ENCODE measurements at regions not wholly inside any gene's neighbourhood (a gene's known extent, or its start where the extent isn't known, plus 50 kb on each side); places are given as distances from the start of the nearest gene placed in this dataset.
A peak's percentile ranks its signal among the peaks of the same experiment; 100 is the strongest.
"Not testable (repeated sequence)": the region's sequence is repeated elsewhere in the genome, so short reads cannot be mapped to it uniquely, and the experiment has no call there.

DNA sequence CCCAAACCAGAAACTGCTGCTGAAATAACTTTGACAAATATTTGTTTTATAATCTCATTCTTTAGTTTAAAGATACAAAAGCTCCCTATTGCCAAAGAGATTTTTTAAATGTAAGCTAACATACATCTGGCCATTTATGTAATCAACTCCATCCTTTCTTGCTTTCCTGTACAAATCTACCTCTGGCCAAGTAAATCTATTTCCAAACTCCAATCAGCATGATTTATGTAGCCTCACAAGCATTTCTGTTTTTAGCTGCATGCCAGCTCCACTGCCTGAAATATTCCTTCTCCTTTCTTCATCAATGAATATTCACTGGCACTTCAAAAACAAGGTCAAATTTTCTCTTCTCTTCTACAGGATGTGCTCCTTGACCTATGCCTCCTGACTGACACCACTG is 80.0 kb downstream of the SHOX2 start:
- no peak for DNase-seq

DNA sequence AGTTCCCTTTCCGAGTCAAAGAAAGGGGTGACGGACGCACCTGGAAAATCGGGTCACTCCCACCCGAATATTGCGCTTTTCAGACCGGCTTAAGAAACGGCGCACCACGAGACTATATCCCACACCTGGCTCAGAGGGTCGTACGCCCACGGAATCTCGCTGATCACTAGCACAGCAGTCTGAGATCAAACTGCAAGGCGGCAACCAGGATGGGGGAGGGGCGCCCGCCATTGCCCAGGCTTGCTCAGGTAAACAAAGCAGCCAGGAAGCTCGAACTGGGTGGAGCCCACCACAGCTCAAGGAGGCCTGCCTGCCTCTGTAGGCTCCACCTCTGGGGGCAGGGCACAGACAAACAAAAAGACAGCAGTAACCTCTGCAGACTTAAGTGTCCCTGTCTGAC is 86.3 kb downstream of the SHOX2 start:
- DNase-seq: not testable (repeated sequence)

DNA sequence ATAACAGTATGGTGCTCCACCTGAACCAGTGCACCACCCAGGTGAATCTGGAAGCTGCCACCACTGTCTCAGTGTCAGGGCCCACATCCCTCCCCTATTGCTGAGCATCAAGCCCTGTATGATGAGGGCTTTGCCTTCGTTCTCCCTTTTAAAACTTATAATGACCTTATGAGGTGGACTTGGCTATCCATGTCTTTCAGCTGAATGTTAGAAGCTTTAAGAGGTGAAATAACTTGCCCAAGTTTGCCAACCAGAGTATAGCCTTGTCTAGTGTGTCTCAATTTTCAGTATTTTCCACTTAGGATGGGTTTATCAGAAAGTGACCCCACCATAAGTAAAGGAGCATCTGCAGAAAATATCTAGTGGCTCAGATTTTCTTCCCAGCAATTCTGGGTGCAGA is 87.8 kb downstream of the SHOX2 start:
- DNase-seq: no peak

DNA sequence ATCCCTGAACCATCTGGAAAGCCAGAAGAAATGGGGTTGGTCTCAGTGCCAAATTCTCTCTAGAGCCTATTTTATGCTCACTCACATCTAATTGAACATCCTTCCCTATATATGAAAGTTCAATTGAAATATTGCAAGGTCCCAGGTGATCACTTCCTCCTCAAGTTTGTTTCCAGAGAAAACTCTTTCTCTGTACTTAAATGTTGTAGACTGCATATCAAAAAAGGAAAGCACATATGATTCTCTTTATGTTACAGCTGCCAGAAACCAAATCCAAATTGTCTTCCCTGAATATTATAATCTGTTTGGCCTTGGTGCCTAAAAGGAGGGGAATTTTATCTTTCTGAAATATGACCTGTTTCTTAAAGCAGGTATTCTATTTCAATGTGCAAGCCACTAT is 93.3 kb downstream of the SHOX2 start:
- no peak for DNase-seq

DNA sequence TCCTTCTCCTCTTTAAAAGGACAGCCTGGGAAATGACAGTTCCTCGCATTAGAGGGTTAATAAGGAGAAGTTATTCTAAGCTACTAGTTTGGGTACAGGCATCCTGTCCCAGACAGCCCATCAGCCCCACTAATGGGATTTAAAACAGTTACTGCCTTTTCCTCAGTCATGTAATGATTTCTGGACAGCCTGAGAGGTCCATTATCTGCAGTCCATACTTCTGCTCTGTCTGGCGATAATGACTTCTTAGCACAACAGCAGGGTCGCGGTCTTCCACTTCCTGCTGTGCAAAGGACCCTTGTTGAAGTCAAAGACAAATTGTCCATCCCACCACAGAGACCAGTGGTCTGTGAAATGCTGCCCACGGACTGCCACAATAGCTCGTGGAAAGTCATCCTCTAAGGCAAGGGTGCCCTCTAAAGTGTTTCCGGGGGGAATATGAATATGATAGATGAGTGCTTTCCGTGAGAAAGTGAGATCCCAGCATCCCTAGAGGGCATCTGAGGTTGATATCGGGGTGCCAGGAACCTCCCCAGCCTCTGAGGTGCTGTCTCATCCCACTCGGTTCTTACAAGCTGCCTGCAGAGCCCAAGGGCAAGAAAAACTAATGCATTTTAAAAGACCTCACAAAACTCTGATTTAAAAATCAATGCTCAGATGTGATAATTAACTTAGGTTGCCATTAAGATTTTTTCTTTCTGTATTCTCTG is 100.7 kb downstream of the SHOX2 start:
- DNase-seq: no peak

DNA sequence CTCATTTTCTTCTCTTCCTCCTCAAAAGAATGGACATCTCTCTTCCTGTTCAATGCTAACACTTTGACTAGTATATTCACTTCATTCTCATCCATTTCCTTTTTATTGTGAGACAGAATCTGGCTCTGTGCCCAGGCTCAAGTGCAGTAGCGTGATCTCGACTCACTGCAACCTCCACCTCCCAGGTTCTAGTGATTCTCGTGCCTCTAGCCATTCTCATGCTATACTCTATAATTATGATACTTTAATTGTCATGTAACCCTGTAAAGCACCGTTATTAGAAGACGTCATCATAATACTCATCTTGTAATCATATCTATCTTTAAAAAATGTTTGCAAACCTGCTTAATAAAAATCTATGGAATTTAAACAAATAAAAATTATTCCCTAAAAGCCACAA is 107.0 kb downstream of the SHOX2 start:
- peak; percentile 26 for DNase-seq

DNA sequence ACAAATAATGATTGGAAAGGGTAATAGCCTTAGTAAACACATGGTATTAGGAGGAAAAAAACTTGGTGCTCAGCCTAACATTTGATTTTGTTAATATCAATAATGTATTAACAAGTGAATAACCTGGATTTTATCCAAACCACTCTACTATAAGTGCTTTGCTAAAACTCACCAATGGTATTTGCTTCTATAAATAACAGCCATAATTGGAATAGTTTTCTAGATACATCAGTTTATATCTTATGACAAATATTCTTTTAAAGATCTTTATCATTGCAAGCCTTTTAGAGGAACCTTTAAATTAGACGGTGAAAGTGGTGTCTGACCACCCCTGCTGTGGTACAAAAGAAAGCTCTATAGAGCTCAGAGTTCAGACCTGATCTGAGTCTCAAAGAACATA is 123.9 kb downstream of the SHOX2 start:
- DNase-seq: no peak

DNA sequence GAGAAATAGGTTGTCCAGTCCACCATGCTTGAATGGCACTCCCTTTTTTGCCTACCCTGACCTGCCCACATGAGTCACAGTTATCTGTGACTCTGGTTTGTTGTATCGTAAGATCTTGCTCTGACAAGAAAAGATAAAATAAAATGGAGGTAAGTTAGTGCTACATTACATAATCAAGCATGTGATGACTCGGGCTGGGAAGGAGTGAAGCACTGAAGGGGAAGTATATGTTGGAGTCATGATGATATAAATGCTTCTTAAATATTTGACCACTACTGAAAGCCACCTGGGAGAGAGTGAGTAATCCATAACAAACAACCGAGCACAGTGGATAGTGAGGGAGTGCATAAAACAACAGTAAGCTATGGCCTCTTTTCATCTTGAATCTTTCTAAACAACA is 124.4 kb downstream of the SHOX2 start:
- no peak for DNase-seq

DNA sequence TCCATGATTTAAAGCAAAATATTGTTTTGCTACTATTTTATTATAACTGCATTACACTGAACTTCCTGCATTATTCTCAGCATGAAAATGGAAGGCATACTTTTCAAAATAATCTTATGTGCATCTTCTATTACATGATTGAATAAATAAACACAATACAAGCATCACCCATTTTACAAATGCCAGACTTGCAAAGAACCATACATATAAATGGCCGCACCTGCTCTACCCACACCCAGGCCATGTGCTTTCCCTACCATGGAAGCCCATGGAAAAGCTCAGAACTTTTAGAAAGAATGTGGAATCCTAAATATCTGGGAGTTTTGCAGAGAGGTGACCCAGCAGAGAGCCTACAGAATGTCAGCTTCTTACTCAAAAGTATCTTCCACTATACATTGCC is 127.2 kb downstream of the SHOX2 start:
- DNase-seq: no peak

DNA sequence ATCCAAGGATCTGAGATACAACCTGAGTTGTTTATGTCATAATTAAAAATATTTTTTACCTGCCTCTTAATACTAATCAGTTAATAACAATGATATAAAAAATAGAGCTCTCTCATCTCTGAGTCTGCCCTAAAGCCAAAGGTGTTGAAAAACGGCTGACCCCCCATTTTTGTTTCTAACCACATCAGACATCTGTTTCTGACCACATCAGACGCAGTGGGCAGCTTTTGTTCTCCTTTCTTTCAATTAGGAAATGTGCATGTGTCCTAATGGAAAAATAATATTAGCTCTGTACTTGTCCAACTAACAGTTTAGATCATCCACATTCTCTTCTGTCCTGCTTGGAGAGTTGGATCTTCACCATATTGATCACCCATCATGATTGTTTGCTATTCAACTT is 144.6 kb downstream of the SHOX2 start:
- no peak for DNase-seq

DNA sequence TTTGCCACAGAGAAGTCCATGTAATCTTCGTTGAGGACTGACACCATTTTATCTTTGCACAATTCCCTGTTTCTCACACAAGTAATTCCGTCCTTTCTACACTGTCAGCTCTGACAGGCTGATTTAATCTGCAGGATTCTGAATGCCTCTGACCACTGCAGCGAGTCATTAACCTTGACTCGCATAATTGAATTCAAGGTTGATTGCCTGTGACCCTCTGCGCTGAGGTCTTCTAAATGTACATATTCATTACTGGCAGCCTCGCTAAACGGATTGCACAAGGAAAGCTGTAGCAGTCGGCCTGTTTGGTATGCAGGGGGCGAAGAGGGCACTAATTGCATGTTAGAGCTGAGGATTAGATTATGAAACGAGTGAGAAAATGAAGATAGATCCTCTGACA is 147.8 kb downstream of the SHOX2 start:
- no peak for DNase-seq

DNA sequence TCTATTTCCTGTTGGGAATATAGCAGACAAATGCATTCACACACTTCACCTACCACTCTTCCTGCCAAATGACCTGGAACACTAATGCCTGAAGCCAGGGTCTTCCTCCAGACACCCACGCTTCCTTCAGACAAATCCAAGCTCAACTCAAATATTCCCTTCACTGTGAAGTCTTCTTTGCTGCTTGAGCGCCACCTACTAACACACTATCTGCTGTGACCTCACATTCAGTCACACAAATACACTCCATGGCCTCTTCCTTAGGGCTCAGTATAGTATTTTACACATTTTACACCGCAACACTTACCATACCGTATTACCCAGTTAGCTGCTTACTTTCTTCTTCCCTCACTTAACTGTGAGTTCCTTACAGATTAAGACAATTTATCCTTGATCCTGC is 149.4 kb downstream of the SHOX2 start:
- no peak for DNase-seq

DNA sequence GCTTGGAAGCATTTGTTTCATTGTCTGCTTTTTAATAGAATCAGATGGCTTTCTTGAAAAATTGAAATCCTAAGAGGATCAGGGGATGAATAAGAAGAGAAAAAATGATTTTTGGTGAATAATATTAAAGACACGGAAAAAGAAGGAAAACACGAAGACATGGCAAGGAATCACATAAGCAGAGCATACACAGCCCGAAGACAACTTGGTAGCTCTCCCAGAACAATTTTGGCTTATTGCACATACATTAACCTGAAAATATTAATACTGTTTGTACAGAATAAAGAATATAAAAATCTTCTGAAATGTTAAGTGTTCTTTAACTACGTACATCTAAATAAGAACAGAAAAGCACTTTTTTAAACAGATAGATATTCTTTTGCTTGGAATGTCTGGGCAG is 150.0 kb downstream of the SHOX2 start:
- no peak for DNase-seq

DNA sequence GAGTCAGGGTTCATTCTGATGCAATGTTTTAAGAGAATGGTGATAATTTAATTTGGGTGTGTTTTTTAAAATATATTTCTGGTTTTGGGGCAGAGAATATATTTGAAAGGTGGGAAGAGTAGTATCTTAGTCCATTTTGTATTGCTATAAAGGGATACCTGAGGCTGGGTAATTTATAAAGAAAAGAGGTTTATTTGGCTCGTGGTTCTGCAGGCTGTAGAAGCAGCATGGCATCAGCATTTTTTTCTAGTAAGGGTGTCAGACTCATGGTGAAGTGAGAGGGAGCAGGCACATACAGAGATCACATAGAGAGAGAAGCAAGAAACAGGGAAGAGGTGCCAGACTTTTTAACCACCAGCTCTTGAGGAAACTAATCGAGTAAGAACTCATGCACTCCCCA is 152.7 kb downstream of the SHOX2 start:
- DNase-seq: no peak

DNA sequence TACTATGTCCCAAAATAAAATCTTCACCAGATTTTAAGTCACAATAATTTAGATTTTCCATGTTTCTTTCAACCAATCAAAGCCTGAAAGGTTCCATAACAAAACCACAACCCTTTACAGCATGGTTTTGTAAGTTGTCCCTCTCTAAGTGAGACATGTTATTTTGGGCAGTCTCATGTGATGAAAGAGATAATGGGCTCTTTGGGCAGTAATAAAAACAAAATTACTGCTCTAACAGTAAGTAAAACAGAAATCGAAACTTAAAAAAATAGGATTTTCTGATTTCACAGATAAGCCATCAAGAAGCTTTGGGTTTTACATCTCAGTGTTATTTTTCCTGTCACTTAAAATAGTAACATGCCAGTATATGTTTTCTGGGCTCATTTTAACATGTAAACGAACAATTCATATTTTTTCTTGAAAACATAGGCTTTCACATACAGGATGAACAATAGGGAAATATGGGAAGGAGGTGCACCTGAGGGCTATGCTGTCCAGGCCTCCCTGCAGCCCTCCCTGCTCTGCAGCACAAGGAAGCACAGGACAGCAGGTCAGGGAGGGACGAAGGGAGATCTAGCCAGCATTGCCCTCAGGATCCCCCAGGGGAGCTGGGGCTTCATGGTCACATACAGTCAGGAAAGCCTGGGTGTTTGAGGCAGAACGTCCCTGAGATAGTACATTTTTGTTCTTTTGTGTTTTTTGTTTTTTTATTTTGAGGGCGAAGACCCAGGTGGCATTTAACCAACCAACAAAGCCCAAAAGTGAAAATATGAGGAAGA is 157.4 kb downstream of the SHOX2 start:
- DNase-seq: no peak

DNA sequence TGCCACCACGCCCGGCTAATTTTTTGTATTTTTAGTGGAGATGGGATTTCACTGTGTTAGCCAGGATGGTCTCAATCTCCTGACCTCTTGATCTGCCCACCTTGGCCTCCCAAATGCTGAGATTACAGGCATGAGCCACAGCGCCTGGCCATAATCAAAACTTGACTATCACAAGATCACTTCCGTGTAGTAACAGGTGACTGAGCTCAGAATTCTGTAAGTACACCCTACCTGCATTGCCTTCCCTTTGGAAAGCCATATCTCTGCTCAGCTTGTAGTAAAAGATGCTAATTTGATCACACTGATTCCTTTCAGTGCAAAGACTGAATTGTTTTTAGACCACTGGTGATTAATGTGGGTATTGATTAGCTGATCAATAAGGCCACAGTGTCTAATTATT is 167.1 kb downstream of the SHOX2 start:
- DNase-seq: no peak

DNA sequence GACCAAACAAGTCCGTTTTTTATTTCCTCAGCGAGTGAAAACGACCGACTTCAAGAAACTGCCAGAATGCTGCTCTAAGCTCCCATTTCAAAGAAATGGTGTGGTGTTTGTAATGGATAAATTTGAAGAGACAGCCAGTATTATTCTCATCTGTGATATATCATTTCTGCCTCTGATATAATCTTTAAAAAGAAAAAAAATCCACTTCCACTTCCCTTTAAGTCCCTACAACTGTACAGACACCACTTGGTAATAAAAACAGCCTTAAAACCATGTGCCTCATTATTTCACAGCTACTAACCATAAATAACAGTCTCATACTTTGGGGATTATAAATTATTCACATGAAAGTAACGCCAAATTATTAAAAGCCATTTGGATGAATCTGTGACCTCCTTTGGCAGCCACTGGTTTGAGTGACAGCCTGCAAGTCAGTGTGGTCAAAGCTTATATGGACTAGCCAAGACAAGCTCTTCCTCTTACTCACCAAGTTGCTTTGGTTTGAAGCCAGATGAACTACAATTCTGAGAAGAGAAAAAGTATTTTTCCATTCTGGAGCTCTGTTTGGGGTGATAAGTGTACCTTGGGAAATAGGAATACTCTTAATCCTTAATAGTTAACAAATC is 168.0 kb downstream of the SHOX2 start:
- no peak for DNase-seq

DNA sequence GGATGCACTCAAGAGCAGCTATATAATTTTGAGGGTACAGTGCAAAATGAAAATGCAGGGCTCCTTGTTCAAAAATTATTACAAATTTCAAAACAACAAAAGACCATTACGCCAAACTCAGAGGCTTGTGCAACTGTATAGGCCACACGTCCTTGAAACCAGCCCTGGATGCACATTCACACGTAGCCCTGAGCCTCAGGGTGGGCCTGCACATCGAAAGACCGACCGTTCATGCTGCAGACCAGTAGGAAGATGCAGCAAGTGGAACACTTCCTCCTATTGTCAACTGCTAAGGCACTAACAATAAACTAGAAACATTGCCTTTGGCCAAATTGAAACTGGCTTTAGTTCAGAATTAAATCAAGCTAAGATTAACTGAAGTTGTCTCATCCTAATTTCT is 174.7 kb downstream of the SHOX2 start:
- DNase-seq: no peak

DNA sequence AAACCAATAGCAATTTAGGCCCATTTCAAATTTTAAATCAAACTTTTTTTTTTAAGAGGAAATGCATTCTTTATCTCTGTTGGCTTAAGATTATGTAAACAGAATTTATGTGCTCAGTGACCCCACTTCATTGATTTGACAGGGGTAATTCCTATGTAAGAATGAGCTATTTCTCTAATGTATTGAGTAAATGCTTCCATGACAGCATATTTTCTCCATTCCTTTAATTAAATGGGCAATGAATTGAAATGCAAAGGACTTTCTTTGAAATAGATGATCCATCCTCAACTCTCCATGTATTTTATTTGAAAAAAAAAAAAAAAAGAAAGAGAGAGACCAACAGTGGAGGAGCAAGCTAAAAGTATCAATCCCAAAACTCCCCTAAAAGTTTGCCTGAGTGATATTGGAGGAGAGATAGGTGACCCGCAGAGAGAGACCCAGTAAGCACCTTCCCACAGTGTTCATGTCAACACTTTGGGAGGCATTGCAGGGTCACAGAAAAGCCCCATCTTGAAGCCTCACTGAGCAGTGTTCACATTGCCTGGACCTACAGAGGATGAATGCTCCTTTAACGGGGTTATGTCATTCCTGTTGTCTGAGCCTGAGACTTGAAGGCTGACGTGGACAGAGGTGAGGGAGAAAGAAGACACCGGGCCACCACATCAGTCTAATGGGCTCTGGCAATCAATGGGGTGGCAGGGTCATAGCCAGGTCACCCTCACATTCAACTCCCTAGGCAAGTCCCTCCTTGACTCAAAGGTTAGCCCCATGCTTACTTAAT is 176.0 kb downstream of the SHOX2 start:
- no peak for DNase-seq

DNA sequence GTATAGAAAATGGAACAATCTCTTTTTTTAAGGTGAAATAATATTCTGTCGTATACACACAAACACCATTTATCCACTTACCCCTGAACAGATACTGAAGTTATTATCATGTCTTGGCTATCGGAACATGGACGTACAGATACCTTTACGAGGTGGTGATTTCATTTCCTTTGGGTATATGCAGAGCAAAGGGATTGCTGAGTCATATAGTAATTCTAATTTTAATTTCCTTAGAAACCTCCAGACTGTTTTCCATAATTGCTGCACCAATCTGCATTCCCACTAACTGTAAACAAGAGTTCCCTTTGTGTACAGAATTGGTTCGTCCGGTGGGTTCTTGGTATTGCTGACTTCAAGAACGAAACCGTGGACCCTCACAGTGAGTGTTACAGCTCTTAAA is 179.4 kb downstream of the SHOX2 start:
- no peak for DNase-seq

DNA sequence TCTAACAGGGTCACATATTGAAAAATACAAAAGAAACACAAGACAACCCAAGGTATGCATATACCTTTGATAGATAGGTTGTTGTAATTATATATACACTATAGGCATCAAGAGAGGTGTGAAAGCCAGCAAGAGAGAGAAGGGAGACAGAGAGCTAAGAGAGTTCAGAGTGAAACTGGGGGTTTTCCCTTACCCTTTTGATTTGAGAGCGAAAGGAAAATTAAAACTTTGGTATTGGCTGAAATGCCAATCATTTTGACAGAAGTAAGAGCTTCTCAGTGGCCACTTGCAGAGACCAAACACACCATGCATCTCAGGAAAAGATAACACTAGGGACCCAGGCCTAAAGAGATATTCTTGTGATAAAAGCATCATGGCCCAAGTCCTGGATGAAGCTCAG is 183.6 kb downstream of the SHOX2 start:
- no peak for DNase-seq

DNA sequence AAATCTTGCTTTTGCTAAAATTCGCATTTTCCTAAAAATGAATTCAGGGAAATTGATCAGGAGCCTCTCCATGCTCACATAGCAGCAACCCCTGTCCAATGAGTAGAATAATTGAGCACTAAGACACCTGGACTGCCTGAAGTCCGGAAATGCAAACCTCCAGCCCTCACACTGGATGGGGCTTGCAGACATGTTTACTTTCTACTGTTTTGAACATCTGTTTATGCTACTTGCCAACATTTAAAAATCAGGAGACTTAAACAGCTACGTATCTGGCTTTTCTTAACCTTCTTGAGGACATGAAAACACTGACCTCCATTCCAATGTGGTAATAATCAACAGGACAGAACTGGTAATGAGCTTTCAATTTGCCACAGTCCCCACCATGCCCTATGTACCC is 184.4 kb downstream of the SHOX2 start:
- peak; percentile 23 for DNase-seq

All from NCI-H2171 (cell line).